DND-41 (cell line): ENCODE measurements at regions not wholly inside any gene's neighbourhood (a gene's known extent, or its start where the extent isn't known, plus 50 kb on each side); places are given as distances from the start of the nearest gene placed in this dataset.

Source experiments
- EZH2 ChIP-seq: IDR thresholded peaks from 3 replicates; pipeline ENCODE4 v1.6.1; 2012; ENCODE audit warnings: borderline replicate concordance, low read depth, mild to moderate bottlenecking, moderate library complexity, low read length, inconsistent platforms; ENCODE audit not compliant: severe bottlenecking
- TF ChIP-seq, protein P1 (sequence below): IDR thresholded peaks from 2 replicates; pipeline ENCODE4 v1.5.1; 2012; ENCODE audit warnings: borderline replicate concordance, low read length, moderate library complexity, mild to moderate bottlenecking; ENCODE audit not compliant: poor library complexity, severe bottlenecking; ENCODE audit errors: extremely low read depth

GRCh38 chr17:77441940-77442339, 301.2 kb downstream of the SEC14L1 start:
- TF ChIP-seq, protein P1, sequence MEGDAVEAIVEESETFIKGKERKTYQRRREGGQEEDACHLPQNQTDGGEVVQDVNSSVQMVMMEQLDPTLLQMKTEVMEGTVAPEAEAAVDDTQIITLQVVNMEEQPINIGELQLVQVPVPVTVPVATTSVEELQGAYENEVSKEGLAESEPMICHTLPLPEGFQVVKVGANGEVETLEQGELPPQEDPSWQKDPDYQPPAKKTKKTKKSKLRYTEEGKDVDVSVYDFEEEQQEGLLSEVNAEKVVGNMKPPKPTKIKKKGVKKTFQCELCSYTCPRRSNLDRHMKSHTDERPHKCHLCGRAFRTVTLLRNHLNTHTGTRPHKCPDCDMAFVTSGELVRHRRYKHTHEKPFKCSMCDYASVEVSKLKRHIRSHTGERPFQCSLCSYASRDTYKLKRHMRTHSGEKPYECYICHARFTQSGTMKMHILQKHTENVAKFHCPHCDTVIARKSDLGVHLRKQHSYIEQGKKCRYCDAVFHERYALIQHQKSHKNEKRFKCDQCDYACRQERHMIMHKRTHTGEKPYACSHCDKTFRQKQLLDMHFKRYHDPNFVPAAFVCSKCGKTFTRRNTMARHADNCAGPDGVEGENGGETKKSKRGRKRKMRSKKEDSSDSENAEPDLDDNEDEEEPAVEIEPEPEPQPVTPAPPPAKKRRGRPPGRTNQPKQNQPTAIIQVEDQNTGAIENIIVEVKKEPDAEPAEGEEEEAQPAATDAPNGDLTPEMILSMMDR = no peak
- TF ChIP-seq EZH2 = no peak
